Right cardiac atrium (tissue), 5 donors: ENCODE measurements at regions not wholly inside any gene's neighbourhood (a gene's known extent, or its start where the extent isn't known, plus 50 kb on each side); places are given as distances from the start of the nearest gene placed in this dataset.
A peak's percentile ranks its signal among the peaks of the same experiment; 100 is the strongest.

ENCODE experiments used
- ATAC-seq, 2 donors: fragments of 200-7000 bp; cut with Tn5 transposase; one replicate each; pipeline versions ENCODE4 v1.8.0 to v1.9.1; 2020; ENCODE audit warnings: moderate library complexity in 2 of 2, mild to moderate bottlenecking in 1 of 2
- DNase-seq, 3 donors: peaks; one replicate each; pipeline ENCODE4 v3.0.0-alpha.2; 2020
- H3K27ac ChIP-seq: one replicate; pipeline ENCODE4 v1.5.1; 2013; ENCODE audit warnings: mild to moderate bottlenecking, low read length, control low read depth, moderate library complexity
- H3K27me3 ChIP-seq: one replicate; pipeline ENCODE4 v1.6.1; 2013; ENCODE audit not compliant: control insufficient read depth, insufficient read depth
- H3K4me1 ChIP-seq: one replicate; pipeline ENCODE4 v1.6.1; 2013; ENCODE audit warnings: low read length; ENCODE audit not compliant: control insufficient read depth, insufficient read depth
- H3K4me3 ChIP-seq: one replicate; pipeline ENCODE4 v1.5.1; 2013; ENCODE audit warnings: low read length, control low read depth
- H3K9me3 ChIP-seq: one replicate; pipeline ENCODE4 v1.6.1; 2013; ENCODE audit warnings: low read length; ENCODE audit not compliant: control insufficient read depth
- WGBS: extraction: QIAGEN DNeasy Blood & Tissue Kit; methylation state at CpG from one replicate; pipeline ENCODE4 v1.1.7; 2013; 5-methylcytosine and 5-hydroxymethylcytosine counted together
- intact Hi-C, 4 donors: fragments of 100-400 bp; cut with DNase I; formaldehyde crosslinking; loops; one replicate each; pipeline versions ENCODE4 v1.11.0 to v1.14.0; 2022 to 2023
- donor health status: healthy with polysubstance abuse.
- donor health status: DM: no; HTN: yes; CAD: no.
- donor health status: DM: no; HTN: no; CAD: no.
- donor health status: DM: no; HTN: yes; CAD: no; lungs with severe emphysema.
- donor health status: DM: yes; HTN: yes; CAD: no.

DNA sequence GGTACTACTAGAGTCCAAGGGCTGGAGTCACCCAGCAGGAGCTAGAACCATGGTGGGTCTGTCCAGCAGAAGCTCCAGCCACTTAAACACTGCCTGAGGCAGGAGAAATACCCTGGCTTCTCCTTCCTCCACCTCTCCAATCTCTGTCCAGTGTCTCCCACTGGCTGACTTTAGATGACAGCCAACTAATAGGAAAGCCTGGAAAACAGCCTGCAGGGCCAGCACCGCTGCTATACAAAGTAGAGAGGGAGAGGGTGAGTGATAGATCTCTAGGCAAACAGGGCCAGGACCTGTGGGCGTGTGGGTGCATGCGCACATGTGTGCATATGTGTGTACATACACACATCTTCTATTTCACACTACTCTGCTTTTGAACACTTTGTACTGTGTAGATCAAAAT lies 56.5 kb upstream of the ATP8A1 start:
- intact Hi-C loops: no loop called here

DNA sequence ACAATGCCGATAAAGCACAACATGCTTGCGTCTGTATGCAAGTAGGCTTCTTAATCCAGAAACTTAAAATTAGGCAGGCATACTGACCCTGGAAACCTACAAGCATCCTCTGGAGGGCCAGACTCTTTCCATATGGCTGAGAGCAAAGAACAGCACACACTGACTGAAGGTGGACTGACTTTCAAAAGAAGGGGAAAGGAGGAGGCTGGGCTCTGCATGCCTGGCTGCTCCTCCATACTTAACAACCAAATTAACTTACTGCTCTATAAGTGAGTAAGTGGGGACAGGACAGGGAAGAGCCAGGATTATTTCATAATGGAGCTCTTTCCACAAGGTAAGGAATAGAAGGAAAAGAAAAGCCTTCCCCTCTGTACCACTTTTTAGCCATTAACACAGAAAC lies 55.9 kb upstream of the ATP8A1 start:
- Histone ChIP-seq H3K27ac (no peak overlapping the region), H3K27me3 (no peaks in the 10 kb centered on the region), H3K4me1 (no peaks in the 10 kb centered on the region), H3K9me3 (no peaks in the 10 kb centered on the region), H3K4me3 (no peak overlapping the region)
- intact Hi-C loops: no loop called here
- WGBS: 66% methylated on average over 2 of the region's 2 CpGs
- DNase-seq: no peak
- ATAC-seq: no peak

More for the DNA sequence above, 56.5 kb upstream of the ATP8A1 start:
- no peak overlapping the region for H3K27ac ChIP-seq
- H3K4me1 ChIP-seq: no peaks in the 10 kb centered on the region
- H3K4me3 ChIP-seq: no peak overlapping the region
- ATAC-seq (no peak), DNase-seq (peak in 1 of 3 donors; percentile 17)
- WGBS: 89% methylated on average over 3 of the region's 3 CpGs
- no peaks in the 10 kb centered on the region for H3K9me3 ChIP-seq
- H3K27me3 ChIP-seq: no peaks in the 10 kb centered on the region

GRCh38 chr4:42711496-42711895 lies 54.6 kb upstream of the ATP8A1 start:
- H3K4me1 ChIP-seq: no peaks in the 10 kb centered on the region
- H3K27ac ChIP-seq: no peak overlapping the region
- DNase-seq: no peak
- no peak for ATAC-seq
- no peak overlapping the region for H3K4me3 ChIP-seq
- H3K27me3 ChIP-seq: no peaks in the 10 kb centered on the region
- no peaks in the 10 kb centered on the region for H3K9me3 ChIP-seq
- intact Hi-C loops: no loop called here

- DNase-seq: no peak
- no peak overlapping the region for H3K4me3 ChIP-seq
- H3K27ac ChIP-seq: no peak overlapping the region
- intact Hi-C loops: no loop called here
- H3K9me3 ChIP-seq: no peaks in the 10 kb centered on the region
- H3K27me3 ChIP-seq: no peaks in the 10 kb centered on the region
- ATAC-seq: no peak
- no peaks in the 10 kb centered on the region for H3K4me1 ChIP-seq
Measured at GRCh38 chr4:42710761-42711160, 53.9 kb upstream of the ATP8A1 start.

GRCh38 chr4:42710329-42710728 lies 53.4 kb upstream of the ATP8A1 start:
- no peaks in the 10 kb centered on the region for H3K4me1 ChIP-seq
- WGBS: 58% methylated on average over 5 of the region's 5 CpGs
- no peak for DNase-seq
- no peaks in the 10 kb centered on the region for H3K9me3 ChIP-seq
- intact Hi-C loops: no loop called here
- H3K27me3 ChIP-seq: no peaks in the 10 kb centered on the region
- ATAC-seq: no peak
- H3K4me3 ChIP-seq: no peak overlapping the region
- no peak overlapping the region for H3K27ac ChIP-seq

GRCh38 chr4:42709392-42710065 lies 52.6 kb upstream of the ATP8A1 start:
- Histone ChIP-seq H3K9me3 (no peaks in the 10 kb centered on the region), H3K27ac (no peak overlapping the region), H3K4me1 (no peaks in the 10 kb centered on the region), H3K27me3 (no peaks in the 10 kb centered on the region), H3K4me3 (no peak overlapping the region)
- intact Hi-C loops: no loop called here
- no peak for DNase-seq
- no peak for ATAC-seq
- 76% methylated on average over 5 of the region's 5 CpGs for WGBS

DNA sequence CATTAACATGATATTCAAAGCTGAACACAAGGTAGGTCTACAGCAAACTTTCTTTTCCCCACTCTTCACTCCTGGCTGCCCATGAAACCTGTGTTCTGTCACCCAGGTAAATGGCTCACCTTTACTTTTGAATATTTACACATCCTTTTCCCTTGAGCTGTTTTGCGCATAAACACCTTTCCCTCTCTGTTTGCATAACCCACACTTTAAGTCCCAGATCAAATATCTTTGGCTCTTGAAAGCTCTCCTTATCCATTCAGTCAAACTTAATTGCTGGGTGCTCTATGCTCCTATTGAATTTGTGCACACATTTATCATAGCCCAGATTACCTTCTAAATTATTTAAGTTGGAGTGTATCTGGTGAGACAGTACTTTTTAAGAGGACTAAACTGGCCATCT lies 51.7 kb upstream of the ATP8A1 start:
- H3K9me3 ChIP-seq: no peaks in the 10 kb centered on the region
- H3K4me3 ChIP-seq: no peak overlapping the region
- H3K4me1 ChIP-seq: no peaks in the 10 kb centered on the region
- WGBS: 100% methylated on average over 1 of the region's 1 CpG
- DNase-seq: no peak
- H3K27ac ChIP-seq: no peak overlapping the region
- no peaks in the 10 kb centered on the region for H3K27me3 ChIP-seq
- intact Hi-C loops: no loop called here
- ATAC-seq: no peak
